MM.1S (cell line): ENCODE measurements at regions not wholly inside any gene's neighbourhood (a gene's known extent, or its start where the extent isn't known, plus 50 kb on each side); places are given as distances from the start of the nearest gene placed in this dataset.

Experiments used
- CTCF ChIP-seq: fragments of 300-600 bp; sonication (generic); IDR thresholded peaks from 2 replicates; pipeline ENCODE4 v1.5.1; 2016; ENCODE audit warnings: antibody characterized with exemption, low read length, mixed read lengths
- EZH2 ChIP-seq: fragments of 300-600 bp; sonication (generic); optimal IDR thresholded peaks from 2 replicates; pipeline ENCODE3; 2017; ENCODE audit warnings: low read depth, mild to moderate bottlenecking, antibody characterized with exemption, low read length, mixed read lengths

- no peak for TF ChIP-seq CTCF
- no peak for TF ChIP-seq EZH2
Measured at GRCh38 chr14:97217111-97217885, 420.1 kb downstream of the VRK1 start.
